ENCODE measurements at regions not wholly inside any gene's neighbourhood (a gene's known extent, or its start where the extent isn't known, plus 50 kb on each side); places are given as distances from the start of the nearest gene placed in this dataset.
"Not testable (repeated sequence)": the region's sequence is repeated elsewhere in the genome, so short reads cannot be mapped to it uniquely, and the experiment has no call there.

DNA sequence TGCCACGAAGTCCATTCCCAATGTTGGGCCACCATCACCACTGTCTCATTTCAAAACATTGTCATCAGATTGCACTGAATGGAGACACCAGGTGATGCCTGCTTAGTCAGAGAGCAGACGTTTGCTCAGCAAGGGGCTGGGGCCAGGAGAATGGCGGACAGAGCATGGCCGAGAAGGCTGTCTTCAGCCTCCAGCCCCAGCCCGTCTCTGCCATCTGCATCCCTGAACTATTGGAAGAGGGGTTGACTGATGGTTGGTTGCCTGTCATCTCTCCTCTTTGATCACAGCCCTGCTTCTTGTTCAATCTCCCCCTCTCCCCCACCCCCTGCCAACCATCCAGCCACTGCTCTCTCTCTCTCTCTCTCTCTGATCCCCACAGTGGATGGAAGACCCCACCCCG lies 140.9 kb downstream of the SHOX start:
- H3K27ac ChIP-seq (ENCODE audit: low read depth): no peak overlapping the region
- DNase-seq (ENCODE audit: extremely low spot score): no peak
- 78% methylated on average over 6 of the region's 6 CpGs for WGBS
- H3K36me3 ChIP-seq (ENCODE audit: insufficient read depth): no peaks in the 10 kb centered on the region
- no peaks in the 10 kb centered on the region for H3K4me1 ChIP-seq (ENCODE audit: insufficient read depth)
- no peak overlapping the region for H3K4me3 ChIP-seq (ENCODE audit: low read depth, low read length)

DNA sequence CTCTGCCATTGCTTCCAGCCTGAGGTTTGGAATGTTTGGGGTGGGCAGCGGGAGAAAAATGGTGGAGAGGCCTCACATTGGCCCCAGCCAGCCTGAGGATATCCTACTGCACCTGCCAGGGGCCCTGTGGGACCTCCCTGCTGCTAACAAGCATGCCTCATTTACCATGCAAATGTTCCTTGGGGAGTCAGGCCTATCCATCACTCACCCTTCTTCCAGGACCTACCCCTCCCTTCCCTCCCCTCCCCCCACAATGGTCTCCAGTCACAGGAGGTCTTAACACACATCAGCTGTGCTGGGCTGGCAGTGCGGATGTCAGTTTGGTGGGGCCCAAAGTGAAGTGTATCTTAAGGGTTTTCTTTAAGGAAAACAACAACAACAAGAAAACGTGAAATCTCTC lies 139.2 kb downstream of the SHOX start:
- WGBS: 4% methylated on average over 3 of the region's 3 CpGs
- Histone ChIP-seq H3K4me3 (ENCODE audit: low read depth, low read length) (no peak overlapping the region), H3K36me3 (ENCODE audit: insufficient read depth) (no peaks in the 10 kb centered on the region), H3K4me1 (ENCODE audit: insufficient read depth) (no peaks in the 10 kb centered on the region), H3K27ac (ENCODE audit: low read depth) (no peak overlapping the region)
- no peak for DNase-seq (ENCODE audit: extremely low spot score)

DNA sequence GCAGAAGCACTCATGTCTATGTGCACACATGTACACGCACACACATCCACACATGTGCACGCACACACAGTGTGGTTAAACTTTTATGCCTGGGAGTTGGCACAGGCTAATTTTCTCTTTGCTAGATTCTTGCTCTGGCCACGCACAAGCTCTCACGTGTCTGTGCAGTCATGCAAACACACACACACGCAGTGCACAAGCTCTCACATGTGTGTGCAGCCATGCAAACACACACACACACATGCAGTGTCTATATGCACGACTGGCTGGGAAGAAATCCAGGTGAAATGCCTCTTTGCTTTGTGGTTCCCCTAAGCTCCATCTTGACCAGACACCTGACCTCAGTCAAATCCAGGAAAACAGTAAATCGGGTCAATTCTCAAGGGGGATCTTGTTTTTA lies 138.0 kb downstream of the SHOX start:
- Histone ChIP-seq H3K36me3 (ENCODE audit: insufficient read depth) (no peaks in the 10 kb centered on the region), H3K4me1 (ENCODE audit: insufficient read depth) (no peaks in the 10 kb centered on the region), H3K27ac (ENCODE audit: low read depth) (no peak overlapping the region), H3K4me3 (ENCODE audit: low read depth, low read length) (no peak overlapping the region)
- 64% methylated on average over 7 of the region's 7 CpGs for WGBS
- no peak for DNase-seq (ENCODE audit: extremely low spot score)

DNA sequence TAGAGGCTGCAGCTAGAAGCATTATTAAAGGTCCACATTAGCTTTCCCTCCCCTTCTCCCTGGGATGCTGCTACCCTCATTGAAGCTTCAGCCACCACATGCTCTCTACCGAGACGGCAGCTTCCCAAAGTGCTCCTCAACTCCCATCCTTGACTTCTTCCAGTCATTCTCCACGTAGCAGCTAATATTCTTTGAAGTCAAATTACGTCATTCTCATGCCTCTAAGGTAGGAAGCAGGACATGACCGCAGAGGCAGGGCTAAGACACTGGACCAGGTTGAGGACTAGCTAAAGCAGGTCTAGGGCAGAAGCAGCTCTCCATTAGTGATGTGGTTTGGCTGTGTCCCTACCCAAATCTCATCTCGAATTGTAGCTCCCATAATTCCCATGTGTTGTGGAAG lies 128.3 kb downstream of the SHOX start:
- H3K36me3 ChIP-seq (ENCODE audit: insufficient read depth): no peaks in the 10 kb centered on the region
- H3K4me1 ChIP-seq (ENCODE audit: insufficient read depth): no peaks in the 10 kb centered on the region
- 86% methylated on average over 6 of the region's 6 CpGs for WGBS
- H3K4me3 ChIP-seq (ENCODE audit: low read depth, low read length): no peak overlapping the region
- H3K27ac ChIP-seq (ENCODE audit: low read depth): no peak overlapping the region
- DNase-seq (ENCODE audit: extremely low spot score): no peak

DNA sequence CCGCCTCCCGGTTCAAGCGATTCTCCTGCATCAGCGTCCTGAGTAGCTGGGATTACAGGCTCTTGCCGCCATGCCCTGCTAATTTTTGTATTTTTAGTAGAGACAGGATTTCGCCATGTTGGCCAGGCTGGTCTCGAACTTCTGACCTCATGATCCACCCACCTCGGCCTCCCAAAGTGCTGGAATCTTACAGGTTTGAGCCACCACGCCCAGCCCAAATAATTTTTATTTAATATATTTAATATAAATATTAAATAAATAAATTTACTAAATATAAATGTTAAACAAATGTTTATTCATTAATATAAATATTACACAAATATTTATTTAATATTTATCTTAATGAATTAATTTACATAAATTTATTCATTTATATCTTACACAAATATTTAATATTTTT lies 120.2 kb downstream of the SHOX start:
- H3K36me3 ChIP-seq (ENCODE audit: insufficient read depth): no peaks in the 10 kb centered on the region
- no peak overlapping the region for H3K4me3 ChIP-seq (ENCODE audit: low read depth, low read length)
- H3K27ac ChIP-seq (ENCODE audit: low read depth): no peak overlapping the region
- H3K4me1 ChIP-seq (ENCODE audit: insufficient read depth): no peaks in the 10 kb centered on the region
- DNase-seq (ENCODE audit: extremely low spot score): no peak
- WGBS: 79% methylated on average over 9 of the region's 9 CpGs

DNA sequence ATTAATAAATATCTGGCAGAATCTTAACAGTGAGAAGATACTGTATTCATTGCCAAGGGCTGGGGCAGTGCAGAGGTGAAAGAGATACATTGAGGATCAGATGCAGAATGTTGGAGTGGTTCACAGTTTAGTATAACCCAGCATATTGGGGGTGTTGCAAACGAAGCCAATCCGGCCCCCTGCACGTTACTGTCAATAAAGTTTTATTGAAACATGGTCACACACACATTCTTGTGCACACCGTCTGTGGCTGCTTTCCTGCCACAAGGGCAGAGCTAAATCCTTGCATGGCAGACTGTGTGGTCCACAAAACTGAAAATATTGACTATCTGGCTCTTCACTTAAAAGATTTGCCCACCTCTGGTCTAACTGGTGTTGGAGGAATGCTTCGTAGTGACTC lies 119.7 kb downstream of the SHOX start:
- Histone ChIP-seq H3K36me3 (ENCODE audit: insufficient read depth) (no peaks in the 10 kb centered on the region), H3K4me1 (ENCODE audit: insufficient read depth) (no peaks in the 10 kb centered on the region), H3K4me3 (ENCODE audit: low read depth, low read length) (no peak overlapping the region), H3K27ac (ENCODE audit: low read depth) (no peak overlapping the region)
- DNase-seq (ENCODE audit: extremely low spot score): no peak
- 79% methylated on average over 5 of the region's 5 CpGs for WGBS

DNA sequence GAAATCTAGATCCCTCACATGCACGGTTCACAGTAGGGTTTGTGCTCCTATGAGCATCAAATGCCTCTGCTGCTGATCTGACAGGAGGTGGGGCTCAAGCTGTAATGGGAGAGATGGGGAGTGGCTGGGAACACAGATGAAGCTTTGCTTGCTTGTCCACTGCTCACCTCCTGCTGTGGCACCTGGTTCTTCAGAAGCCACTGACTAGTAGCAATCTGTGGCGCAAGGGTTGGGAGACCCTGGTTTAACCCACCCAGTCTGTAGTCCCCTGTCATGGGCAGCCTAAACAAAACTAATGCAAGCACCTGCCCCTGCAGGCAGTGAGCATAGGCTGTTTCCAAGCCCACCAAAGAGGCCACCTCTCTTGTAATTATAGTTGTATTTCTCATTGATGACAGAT lies 116.6 kb downstream of the SHOX start:
- WGBS: 85% methylated on average over 2 of the region's 2 CpGs
- Histone ChIP-seq H3K27ac (ENCODE audit: low read depth) (no peak overlapping the region), H3K36me3 (ENCODE audit: insufficient read depth) (no peaks in the 10 kb centered on the region), H3K4me3 (ENCODE audit: low read depth, low read length) (no peak overlapping the region), H3K4me1 (ENCODE audit: insufficient read depth) (no peaks in the 10 kb centered on the region)
- DNase-seq (ENCODE audit: extremely low spot score): no peak

DNA sequence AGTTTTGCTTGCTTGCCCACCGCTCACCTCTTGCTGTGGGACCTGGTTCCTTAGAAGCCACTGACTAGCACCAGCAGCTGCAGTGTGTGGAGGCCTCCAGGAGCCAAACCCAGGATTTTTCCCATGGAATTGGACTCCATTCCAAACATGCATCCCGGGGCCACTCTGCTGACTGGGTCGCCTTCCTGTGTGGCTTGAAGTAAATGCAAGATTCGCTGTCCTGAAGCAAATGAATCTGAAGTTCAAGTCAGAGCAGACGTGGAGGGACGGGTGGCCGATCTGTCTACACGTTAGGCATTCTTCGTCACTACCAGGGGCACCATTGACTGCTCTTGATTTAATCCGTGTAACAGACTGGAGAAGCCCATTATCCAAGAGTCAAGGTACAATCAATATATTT lies 109.0 kb downstream of the SHOX start:
- DNase-seq (ENCODE audit: extremely low spot score): no peak
- H3K4me1 ChIP-seq (ENCODE audit: insufficient read depth): no peaks in the 10 kb centered on the region
- no peaks in the 10 kb centered on the region for H3K36me3 ChIP-seq (ENCODE audit: insufficient read depth)
- H3K27ac ChIP-seq (ENCODE audit: low read depth): no peak overlapping the region
- H3K4me3 ChIP-seq (ENCODE audit: low read depth, low read length): no peak overlapping the region
- WGBS: 70% methylated on average over 10 of the region's 10 CpGs

DNA sequence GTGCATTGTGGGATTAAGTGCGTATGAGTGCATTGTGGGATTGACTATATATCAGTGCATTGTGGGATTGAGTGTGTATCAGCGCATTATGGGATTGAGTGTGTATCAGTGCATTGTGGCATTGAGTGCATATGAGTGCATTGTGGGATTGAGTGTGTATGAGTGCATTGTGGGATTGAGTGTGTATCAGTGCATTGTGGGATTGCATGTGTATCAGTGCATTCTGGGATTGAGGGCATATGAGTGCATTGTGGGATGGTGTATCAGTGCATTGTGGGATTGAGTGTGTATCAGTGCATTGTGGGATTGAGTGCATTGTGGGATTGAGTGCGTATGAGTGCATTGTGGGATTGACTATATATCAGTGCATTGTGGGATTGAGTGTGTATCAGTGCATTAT lies 106.4 kb downstream of the SHOX start:
- not testable (repeated sequence) for H3K27ac ChIP-seq (ENCODE audit: low read depth); H3K36me3 ChIP-seq (ENCODE audit: insufficient read depth); DNase-seq (ENCODE audit: extremely low spot score); H3K4me1 ChIP-seq (ENCODE audit: insufficient read depth); H3K4me3 ChIP-seq (ENCODE audit: low read depth, low read length)
- WGBS: 86% methylated on average over 3 of the region's 3 CpGs

DNA sequence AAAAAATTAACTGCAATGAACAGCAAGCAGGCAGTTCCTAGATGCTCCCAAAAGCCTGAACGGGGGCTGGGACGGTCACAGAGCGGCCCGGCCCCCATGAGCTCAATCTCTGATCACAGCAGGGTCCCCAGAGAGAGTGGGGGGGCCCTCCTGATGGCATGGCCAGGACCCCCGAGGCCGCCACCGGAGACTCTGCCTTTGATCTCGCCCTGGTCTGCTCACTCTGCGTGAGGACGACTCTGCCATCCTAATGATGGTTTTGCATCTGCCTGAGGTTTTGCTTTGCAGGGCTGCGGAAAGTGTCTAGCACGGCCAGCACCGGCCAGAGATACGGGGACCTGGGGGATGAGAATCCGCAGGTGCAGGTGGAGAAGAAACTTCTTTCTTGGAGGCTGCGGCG lies 103.8 kb downstream of the SHOX start:
- no peak for DNase-seq (ENCODE audit: extremely low spot score)
- Histone ChIP-seq H3K36me3 (ENCODE audit: insufficient read depth) (no peaks in the 10 kb centered on the region), H3K4me3 (ENCODE audit: low read depth, low read length) (no peak overlapping the region), H3K4me1 (ENCODE audit: insufficient read depth) (no peaks in the 10 kb centered on the region), H3K27ac (ENCODE audit: low read depth) (no peak overlapping the region)
- WGBS: 45% methylated on average over 17 of the region's 17 CpGs

DNA sequence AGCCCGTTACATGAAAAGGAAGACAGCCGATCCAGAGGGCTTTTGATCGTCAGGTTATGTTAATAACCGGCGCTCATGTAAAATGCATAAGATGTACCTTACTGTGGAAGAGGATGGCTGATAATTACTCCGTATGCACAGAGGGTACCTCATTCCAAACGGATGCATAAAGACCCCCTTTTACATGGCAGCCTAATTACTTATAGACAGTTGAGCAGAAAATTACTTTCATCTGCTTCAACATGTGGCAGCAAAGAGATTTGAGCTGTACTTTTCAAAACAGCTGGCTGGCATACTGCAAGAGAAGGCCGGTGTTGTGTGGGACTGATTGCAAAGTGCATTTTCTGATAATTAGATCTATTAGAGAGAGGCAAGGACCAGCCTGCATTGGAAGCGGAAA lies 103.4 kb downstream of the SHOX start:
- DNase-seq (ENCODE audit: extremely low spot score): no peak
- H3K4me3 ChIP-seq (ENCODE audit: low read depth, low read length): no peak overlapping the region
- no peaks in the 10 kb centered on the region for H3K4me1 ChIP-seq (ENCODE audit: insufficient read depth)
- no peak overlapping the region for H3K27ac ChIP-seq (ENCODE audit: low read depth)
- WGBS: 74% methylated on average over 9 of the region's 9 CpGs
- H3K36me3 ChIP-seq (ENCODE audit: insufficient read depth): no peaks in the 10 kb centered on the region

DNA sequence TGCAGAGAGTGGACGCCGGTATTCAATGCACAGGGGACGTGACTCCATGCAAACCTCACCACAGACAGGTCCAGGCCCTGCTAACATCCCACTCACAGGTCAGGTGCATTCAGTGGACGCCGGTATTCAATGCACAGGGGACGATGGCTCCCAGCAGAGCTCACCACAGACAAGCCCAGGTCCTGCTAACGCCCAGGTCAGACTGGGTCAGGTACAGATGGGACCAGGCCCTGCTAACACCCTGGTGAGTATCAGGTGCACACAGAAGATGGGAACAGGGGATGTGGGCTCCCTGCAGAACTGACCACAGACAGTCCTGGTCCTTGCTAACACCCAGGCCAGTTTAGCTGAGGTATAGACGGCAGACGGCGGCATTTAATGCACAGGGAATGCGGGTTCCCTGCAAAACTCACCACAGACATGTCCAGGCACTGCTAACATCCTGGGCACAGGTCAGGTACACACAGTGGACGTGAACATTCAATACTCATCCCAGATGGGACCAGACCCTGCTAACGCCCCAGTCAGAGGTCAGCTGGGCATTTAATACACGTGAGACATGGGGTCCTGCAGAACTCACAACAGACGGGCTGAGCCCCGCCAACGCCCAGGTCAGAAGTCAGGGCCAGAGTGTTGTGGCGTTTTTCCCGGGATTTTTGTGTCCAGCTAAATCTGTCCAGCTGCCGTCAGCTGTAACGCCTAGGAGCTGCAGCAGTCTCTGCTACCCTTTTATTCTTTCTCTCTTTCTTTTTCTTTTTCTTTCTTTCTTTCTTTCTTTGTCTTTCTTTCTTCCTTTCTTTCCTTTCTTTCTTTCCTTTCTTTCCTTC lies 99.2 kb downstream of the SHOX start:
- no peak overlapping the region for H3K4me3 ChIP-seq (ENCODE audit: low read depth, low read length)
- WGBS: 65% methylated on average over 21 of the region's 21 CpGs
- no peak for DNase-seq (ENCODE audit: extremely low spot score)
- H3K36me3 ChIP-seq (ENCODE audit: insufficient read depth): no peaks in the 10 kb centered on the region
- H3K4me1 ChIP-seq (ENCODE audit: insufficient read depth): no peaks in the 10 kb centered on the region
- H3K27ac ChIP-seq (ENCODE audit: low read depth): no peak overlapping the region

DNA sequence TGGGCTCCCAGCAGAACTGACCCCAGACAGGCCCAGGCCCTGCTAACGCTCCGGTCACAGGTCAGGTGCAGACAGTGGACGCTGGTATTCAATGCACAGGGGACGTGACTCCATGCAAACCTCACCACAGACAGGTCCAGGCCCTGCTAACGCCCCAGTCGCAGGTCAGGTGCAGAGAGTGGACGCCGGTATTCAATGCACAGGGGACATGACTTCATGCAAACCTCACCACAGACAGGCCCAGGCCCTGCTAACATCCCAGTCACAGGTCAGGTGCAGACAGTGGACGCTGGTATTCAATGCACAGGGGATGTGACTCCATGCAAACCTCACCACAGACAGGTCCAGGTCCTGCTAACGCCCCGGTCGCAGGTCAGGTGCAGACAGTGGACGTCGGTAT lies 98.5 kb downstream of the SHOX start:
- not testable (repeated sequence) for H3K4me1 ChIP-seq (ENCODE audit: insufficient read depth); DNase-seq (ENCODE audit: extremely low spot score); H3K4me3 ChIP-seq (ENCODE audit: low read depth, low read length); H3K36me3 ChIP-seq (ENCODE audit: insufficient read depth); H3K27ac ChIP-seq (ENCODE audit: low read depth)
- WGBS: 81% methylated on average over 14 of the region's 14 CpGs

DNA sequence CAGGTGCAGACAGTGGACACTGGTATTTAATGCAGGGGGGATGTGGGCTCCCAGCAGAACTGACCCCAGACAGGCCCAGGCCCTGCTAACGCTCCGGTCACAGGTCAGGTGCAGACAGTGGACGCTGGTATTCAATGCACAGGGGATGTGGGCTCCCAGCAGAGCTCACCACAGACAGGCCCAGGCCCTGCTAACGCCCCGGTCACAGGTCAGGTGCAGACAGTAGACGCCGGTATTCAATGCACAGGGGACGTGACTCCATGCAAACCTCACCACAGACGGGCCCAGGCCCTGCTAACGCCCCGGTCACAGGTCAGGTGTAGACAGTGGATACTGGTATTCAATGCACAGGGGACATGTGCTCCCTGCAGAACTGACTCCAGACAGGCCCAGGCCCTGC lies 98.0 kb downstream of the SHOX start:
- H3K36me3 ChIP-seq (ENCODE audit: insufficient read depth); H3K27ac ChIP-seq (ENCODE audit: low read depth); DNase-seq (ENCODE audit: extremely low spot score); H3K4me3 ChIP-seq (ENCODE audit: low read depth, low read length); H3K4me1 ChIP-seq (ENCODE audit: insufficient read depth): not testable (repeated sequence)
- 80% methylated on average over 11 of the region's 11 CpGs for WGBS

Data from urinary bladder (tissue), 3 donors.